ENCODE measurements at regions not wholly inside any gene's neighbourhood (a gene's known extent, or its start where the extent isn't known, plus 50 kb on each side); places are given as distances from the start of the nearest gene placed in this dataset.

DNA sequence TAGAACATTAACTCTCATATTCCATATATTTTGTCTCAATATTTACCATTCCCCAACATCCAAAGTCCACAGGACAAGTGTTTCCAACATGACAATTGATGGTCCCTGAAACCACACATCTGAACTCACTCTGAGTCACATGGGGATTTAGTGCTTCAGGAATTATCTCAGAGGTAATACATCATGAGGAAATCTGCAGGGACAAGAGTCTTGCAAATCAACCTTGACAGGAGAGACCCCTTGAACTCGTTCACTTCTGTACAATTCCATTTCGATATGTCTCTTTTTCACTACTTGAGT, 119.7 kb upstream of the ABCA1 start:
- no peaks in the 10 kb centered on the region for H3K27me3 Mint-ChIP-seq

DNA sequence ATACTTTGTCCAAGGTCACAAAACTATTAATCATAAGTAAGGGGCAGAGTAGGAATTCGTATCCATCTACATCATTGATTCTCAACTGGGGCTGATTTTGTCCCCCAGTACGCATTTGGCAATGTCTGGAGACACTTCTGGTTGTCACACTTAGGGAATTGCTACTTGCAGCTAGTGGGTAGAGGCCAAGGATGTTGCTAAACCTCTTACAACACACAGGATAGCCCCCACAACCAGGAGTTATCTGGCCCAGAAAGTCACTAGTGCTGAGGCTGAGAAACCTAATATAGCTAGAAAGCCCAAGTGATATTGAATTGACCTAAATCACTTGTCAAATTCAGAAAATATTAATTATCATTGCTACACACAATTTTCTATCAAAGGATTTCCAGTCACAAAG, 120.4 kb upstream of the ABCA1 start:
- DNase-seq (ENCODE audit: extremely low spot score, unreplicated experiment), result no peak
- Mint-ChIP-seq H3K27ac (no peak overlapping the region), H3K27me3 (no peaks in the 10 kb centered on the region), H3K36me3 (no peaks in the 10 kb centered on the region), H3K4me3 (no peak overlapping the region), H3K9me3 (peaks cover 6% of the 10 kb centered on the region), H3K4me1 (ENCODE audit: unreplicated experiment) (no peaks in the 10 kb centered on the region)
- no peak for TF ChIP-seq CTCF (conservative IDR thresholded peaks at IDR 0.05)

More for the DNA sequence above, 119.7 kb upstream of the ABCA1 start:
- DNase-seq (ENCODE audit: extremely low spot score, unreplicated experiment), result no peak
- Mint-ChIP-seq H3K9me3 (no peaks in the 10 kb centered on the region), H3K4me1 (ENCODE audit: unreplicated experiment) (no peaks in the 10 kb centered on the region), H3K36me3 (no peaks in the 10 kb centered on the region), H3K4me3 (no peak overlapping the region), H3K27ac (no peak overlapping the region)
- no peak for TF ChIP-seq CTCF (conservative IDR thresholded peaks at IDR 0.05)

GRCh38 chr9:105050296-105050695, 122.3 kb upstream of the ABCA1 start:
- peaks cover 8% of the 10 kb centered on the region for H3K4me1 Mint-ChIP-seq (ENCODE audit: unreplicated experiment)
- DNase-seq (ENCODE audit: extremely low spot score, unreplicated experiment), result no peak
- H3K4me3 Mint-ChIP-seq, result no peak overlapping the region
- no peaks in the 10 kb centered on the region for H3K36me3 Mint-ChIP-seq
- peaks cover 10% of the 10 kb centered on the region for H3K9me3 Mint-ChIP-seq
- no peaks in the 10 kb centered on the region for H3K27me3 Mint-ChIP-seq
- no peak for TF ChIP-seq CTCF (conservative IDR thresholded peaks at IDR 0.05)
- H3K27ac Mint-ChIP-seq, result no peak overlapping the region

- no peak for DNase-seq (ENCODE audit: extremely low spot score, unreplicated experiment)
Measured at GRCh38 chr9:105051897-105052296, 123.9 kb upstream of the ABCA1 start.

GRCh38 chr9:105052346-105052745, 124.4 kb upstream of the ABCA1 start:
- no peak overlapping the region for H3K27ac Mint-ChIP-seq
- no peaks in the 10 kb centered on the region for H3K36me3 Mint-ChIP-seq
- no peak for TF ChIP-seq CTCF (conservative IDR thresholded peaks at IDR 0.05)
- peaks cover 15% of the 10 kb centered on the region for H3K9me3 Mint-ChIP-seq
- DNase-seq (ENCODE audit: extremely low spot score, unreplicated experiment), result no peak
- H3K27me3 Mint-ChIP-seq, result no peaks in the 10 kb centered on the region
- H3K4me1 Mint-ChIP-seq (ENCODE audit: unreplicated experiment), result peaks cover 14% of the 10 kb centered on the region
- no peak overlapping the region for H3K4me3 Mint-ChIP-seq

More at GRCh38 chr9:105051897-105052296, 123.9 kb upstream of the ABCA1 start:
- peaks cover 15% of the 10 kb centered on the region for H3K9me3 Mint-ChIP-seq
- H3K4me1 Mint-ChIP-seq (ENCODE audit: unreplicated experiment), result peaks cover 14% of the 10 kb centered on the region
- no peak overlapping the region for H3K27ac Mint-ChIP-seq
- no peak overlapping the region for H3K4me3 Mint-ChIP-seq
- H3K27me3 Mint-ChIP-seq, result no peaks in the 10 kb centered on the region
- H3K36me3 Mint-ChIP-seq, result no peaks in the 10 kb centered on the region
- TF ChIP-seq CTCF (conservative IDR thresholded peaks at IDR 0.05), result no peak

GRCh38 chr9:105053209-105053652, 125.3 kb upstream of the ABCA1 start:
- Mint-ChIP-seq H3K27ac (no peak overlapping the region), H3K4me3 (no peak overlapping the region), H3K4me1 (ENCODE audit: unreplicated experiment) (peaks cover 14% of the 10 kb centered on the region), H3K9me3 (peaks cover 15% of the 10 kb centered on the region), H3K27me3 (no peaks in the 10 kb centered on the region), H3K36me3 (no peaks in the 10 kb centered on the region)
- TF ChIP-seq CTCF (conservative IDR thresholded peaks at IDR 0.05), result no peak
- no peak for DNase-seq (ENCODE audit: extremely low spot score, unreplicated experiment)
